HG03066 (cell line): ENCODE measurements at regions not wholly inside any gene's neighbourhood (a gene's known extent, or its start where the extent isn't known, plus 50 kb on each side); places are given as distances from the start of the nearest gene placed in this dataset.

Source experiments
- ATAC-seq: cut with Tn5 transposase; IDR thresholded peaks from one replicate; pipeline ENCODE4 v1.9.1; 2021; ENCODE audit warnings: low read depth; ENCODE audit not compliant: unreplicated experiment

DNA sequence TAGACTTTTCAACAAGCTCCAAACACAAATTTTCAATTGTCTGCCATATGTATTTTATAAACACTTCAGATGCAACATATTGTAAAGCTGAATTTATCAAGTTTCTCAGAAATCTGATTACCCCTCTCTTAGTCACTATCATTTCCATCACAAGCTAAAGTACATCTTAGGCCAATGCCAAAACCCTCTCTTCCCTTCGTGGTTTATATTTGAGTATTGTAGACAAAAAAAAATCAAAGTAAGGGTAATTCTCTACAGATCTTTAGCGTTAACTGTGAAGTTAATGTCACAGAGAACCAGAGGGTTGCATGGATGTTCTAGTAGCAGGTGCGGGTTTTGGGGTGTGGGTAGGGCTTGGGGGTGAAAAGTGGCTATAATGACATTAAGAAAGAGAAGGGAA, 387.7 kb upstream of the PTGER4 start:
- ATAC-seq = no peak

DNA sequence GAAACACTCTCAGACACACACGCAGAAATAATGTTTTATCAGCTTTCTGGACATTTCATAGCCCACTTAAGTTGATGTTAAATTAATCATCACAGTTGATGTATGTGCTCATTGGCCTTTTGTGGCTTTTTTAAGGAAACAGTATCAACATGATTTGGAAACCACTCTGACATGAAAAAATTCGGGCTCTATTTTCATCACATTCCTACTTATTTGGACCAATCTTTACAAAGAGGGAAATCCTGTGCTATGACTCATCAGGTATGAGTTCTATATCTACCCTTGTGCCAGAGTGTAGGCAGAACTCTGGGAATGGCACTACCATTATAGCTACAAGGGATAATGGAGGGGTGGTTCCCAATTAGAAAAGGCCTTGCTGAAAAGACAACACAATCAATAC, 388.4 kb upstream of the PTGER4 start:
- no peak for ATAC-seq

DNA sequence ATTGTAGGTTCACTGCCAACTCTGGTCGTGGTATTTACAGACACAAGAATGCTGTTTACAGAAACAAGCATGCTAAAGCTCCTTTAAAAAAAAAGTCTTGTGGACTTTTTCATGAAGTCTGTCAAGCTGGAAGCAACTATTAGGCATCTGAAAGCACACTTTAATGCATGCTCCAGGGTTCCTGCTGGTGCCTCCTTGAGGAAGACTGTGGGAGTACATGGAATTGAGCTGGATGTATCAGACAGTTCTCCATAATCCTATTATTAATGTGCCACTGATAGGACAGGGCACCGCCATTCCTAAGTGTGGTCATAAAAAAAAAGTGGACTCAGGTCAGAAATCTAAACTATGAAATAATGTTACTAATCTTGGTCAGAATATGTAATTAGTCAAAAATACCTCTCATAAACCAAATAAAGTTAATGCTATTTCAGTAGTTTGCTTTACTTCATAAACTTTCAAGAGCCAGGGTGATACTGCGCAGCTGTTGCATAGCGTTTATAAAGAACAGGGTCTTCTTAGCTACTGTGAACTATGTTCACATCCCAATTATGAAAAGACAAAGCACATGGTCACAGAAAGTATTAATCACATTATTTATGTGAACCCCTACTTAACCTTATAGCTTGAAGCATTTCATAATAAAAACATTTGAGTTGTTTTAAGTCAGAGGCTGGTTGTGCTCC, 390.8 kb upstream of the PTGER4 start:
- ATAC-seq = no peak

DNA sequence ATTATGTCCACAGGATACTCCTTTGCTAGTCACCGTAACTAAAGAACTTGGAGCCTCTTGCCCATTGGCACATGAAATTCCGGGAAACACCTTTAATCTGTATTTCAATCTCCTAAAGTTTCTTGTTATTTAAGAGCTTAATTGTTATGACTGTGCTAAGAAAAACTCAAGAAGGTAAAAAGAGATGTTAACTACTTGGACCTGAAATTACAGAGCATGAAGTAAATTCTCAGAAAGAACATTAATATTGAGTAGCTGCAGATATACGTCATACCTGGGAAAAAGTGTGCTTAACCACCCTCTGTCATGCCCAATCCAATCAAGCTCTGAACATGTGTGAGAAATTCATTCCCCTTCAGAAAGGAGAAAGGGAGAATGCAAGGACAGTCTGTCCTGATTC, 394.9 kb upstream of the PTGER4 start:
- ATAC-seq = no peak

DNA sequence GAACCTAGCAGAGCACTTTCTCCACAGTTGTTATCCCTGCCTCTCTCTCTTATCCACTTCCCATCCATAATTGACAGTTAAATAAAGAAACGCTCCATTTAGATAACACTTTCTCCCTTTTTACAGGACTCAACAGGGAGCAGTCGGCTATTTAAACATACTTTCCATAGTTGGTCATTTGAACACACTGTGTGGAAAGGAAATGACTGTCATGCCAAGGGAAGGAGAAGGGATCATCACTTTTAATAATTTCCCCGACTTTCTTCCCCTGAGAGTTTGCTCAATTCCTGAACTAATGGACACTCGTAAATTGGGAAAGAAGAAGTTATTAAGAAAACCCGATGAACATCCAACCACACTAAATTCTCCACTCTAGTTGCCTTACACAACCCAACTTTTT, 400.8 kb upstream of the PTGER4 start:
- ATAC-seq = no peak

DNA sequence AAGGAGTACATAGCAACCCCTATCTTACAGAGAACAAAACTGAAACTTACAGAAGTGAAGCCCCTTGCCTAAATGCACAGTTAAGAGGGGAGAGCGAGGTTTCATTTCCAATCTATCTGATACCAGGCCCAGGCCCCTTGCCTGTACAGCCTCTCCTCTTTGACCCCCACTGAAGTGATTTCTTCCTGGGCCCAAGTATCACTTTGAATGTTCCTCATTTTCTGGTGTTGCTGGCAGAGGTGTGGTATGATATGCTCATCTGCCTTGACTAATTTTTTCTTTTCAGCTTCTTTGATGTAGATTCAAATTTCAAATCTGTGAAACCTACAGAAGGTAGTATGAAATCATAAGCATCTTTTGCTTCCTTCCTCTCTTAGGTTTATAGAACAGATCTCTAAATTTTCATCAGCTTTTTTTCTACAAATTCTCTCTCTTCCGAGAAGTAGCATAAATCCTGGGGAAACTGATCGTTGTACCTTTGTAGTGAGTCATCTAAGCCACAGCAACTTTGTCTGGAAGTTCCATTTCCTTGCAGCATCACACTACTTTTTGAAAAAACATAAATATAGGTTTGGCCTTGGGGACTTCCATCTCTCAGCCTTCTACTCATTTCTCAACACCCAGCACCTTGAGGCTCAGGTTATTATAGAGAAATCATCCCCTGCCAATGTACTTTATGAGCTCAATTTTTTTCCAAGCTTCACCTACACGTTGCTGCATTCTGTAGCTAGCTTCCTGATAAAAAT, 402.4 kb upstream of the PTGER4 start:
- peak; percentile 52 for ATAC-seq

DNA sequence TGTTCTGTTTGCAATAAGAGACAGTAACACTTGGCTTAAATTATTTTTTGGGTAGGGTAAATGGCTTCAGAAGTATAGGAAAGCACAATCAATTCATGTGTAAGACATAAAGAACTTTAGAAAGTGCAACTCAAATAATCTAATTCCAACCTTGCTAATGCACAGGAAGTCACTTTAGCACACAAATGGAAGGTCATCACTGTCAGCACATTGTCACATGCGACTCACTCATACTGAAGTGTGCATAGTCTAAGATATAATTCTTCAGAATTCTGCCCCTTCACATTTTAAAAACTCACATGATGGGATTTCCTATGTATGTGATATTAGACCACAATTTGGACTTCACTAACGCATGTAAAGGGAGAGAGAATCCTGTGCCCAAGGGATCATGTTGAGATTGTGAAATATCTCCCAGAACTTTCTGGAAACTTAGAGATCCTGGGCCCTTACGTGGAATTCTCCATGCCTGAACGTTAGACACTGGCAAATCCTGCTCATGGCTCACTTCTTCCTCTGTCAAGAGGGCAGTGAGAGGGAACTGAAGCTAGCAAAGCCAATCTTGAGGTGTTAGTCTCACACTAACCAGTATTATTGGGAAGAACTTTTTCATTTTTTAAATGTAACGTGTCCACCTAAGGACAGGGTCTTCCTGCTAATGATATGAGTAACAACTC, 403.2 kb upstream of the PTGER4 start:
- ATAC-seq = peak; percentile 18

DNA sequence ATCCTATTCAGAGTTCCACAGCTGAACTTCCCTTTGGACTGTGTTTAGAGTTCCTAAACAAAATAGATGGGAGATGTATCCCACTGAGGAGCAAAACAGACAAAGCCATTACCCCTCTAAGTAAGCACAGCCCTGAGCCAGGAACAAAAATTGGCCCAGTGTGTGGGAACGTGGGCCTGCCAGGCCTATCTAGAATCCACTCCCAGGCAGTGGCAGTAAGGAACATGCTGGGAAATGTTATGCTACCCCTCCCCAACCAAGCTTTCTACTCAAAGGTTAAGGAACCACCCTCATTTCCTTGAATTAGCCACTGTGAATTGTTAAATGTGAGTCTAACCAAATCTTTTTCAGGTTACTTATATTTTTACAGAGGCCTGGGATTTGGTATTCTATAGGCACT, 405.1 kb upstream of the PTGER4 start:
- ATAC-seq = no peak

DNA sequence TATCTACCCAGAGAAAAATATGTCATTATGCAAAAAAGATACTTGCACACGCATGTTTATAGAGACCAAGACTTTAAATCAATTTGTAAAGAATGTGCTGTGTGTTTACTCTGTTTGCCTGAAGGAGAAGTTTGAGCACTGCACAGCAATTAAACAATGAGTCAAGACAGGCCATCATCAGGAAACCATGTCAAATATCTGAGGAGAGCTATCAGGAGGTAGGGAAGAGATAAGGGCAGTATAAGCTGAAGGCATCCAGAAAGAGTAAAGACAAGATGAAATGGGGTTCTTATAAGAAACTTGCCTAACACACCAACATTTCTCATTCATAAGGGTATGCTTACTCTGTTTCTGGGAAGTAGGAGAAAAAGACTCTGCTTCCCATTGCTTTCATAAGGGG, 405.8 kb upstream of the PTGER4 start:
- ATAC-seq = no peak

DNA sequence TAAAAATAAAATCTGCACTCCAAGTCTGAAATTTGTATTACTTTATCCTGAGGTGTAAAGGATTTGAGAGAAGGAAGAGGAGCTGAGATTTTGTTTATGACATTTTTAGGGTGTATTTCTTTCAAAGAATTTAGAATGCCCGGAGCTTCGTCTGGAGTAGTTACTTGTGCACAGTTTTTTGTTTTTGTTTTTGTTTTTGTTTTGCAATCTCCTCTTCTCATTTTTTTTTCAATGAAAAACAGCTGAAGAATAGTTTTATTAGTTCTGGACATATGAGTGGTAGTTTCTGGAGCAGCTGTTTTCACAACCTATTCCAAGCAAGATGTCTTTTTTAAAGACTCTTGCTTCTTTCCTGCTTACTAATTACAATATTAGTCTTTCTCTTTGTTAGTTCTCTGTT, 408.2 kb upstream of the PTGER4 start:
- ATAC-seq = no peak

DNA sequence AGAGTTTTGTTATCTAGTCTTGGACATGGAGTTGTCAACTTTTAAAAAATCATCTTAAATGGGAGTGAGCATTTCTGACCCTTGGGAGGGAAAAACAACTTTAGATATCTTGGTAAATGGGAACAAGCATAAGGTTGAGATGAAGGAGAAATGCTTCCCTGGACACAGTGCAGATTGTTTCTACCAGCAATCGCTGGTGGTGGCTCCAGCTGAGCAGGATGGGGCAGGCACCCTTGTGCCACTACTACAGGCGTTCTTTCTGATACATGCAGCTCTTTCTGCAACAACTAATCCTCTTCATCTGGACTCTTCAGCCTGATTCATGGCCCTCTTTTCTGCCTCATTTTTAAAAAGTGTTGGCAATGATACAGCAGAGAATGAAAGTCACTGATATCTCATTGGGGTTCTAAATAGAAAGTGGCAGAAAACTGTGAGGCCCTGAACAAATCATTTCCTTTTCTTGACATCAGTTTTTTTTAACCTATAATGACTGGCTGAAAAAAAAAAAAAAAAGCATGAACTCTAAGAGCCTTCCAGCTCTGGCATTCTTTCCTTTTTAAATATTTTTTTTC, 409.4 kb upstream of the PTGER4 start:
- ATAC-seq = no peak

DNA sequence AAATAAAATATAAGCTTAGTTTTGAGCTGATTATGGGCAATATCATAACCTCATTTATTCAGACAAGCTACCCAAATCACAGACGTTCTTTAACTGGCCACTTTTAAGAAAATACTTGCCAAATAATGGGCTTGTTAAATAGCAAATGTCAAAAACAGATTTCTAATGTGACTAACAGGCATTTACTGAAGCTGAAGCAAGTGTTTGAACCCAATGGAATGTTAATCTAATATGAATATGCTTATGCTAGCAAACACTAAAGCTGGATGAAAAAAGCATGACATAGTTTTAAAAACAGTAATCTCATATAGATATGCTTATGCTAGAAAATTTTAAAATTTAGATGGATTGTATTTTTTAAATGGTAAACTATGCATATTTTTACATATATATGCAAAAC, 411.6 kb upstream of the PTGER4 start:
- no peak for ATAC-seq

DNA sequence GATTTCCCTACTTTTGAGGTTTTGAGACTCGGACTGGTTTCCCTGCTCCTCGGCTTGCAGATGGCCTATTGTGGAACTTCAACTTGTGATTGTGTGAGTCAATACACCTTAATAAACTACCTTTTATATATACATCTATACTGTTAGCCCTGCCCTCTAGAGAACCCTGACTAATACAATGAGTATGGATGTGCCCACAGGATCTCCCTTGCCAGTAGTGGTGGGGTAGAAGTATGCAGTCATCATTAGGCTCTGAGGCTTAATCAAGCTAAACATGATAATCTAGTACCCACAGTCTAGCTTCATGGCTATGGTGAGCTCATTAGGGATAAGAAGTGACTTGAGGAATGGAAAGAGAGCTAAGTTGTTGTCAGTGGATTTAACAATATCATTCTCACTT, 412.8 kb upstream of the PTGER4 start:
- ATAC-seq = no peak

DNA sequence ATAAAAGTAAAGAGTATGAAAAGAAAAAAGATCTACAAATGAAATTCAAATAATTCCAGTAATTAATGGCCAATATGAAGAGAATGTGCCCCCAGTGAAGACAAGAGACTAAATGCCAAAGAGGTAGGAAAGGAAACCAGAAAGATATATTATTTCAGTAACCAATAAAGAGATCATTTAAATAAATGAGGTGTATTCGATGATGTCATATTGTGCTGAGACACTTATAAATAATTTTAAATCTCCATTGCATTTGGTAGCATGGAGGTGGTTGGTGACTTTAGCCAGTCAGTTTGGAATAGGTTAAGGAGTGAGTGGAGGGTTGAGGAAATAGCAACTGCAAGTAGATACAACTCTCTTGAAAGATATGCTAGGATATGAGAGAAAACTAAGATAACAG, 417.7 kb upstream of the PTGER4 start:
- ATAC-seq = no peak

DNA sequence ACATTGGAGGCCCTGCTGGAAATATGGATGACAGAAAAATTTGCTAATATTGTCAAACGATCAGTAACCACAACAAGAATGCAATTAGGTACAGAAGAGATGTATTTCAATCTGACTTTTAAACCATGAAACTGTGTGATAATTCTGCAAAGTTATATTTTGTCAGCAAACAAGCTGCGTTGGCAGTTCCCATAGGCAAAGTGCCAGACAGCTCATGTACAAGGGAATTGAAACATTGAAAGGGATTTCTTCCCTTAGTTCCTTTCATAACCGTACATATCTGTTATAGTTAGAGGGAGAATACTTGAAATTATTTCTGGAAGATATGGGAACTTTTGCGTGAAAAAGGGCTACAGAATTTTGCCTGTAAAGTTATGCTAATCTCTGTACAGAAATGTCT, 419.4 kb upstream of the PTGER4 start:
- no peak for ATAC-seq

DNA sequence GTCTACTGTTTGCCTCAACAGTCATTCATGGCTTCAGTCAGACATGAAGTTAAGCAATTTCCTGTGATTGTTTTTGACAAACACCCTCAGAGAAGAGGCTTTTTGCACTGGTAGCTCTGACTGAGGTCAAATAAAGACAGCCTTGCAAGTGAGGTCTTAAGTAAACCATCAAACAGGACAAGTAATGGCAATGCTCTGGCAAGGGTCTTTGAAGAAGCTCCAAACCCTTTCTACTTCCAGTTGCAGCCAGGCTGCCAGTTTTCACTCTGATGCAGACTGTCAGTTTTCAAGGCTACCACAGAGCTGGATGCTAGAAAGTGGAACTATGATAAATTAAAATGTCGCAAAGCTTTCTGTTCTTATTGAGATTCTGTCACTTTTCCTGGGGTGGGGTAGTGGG, 421.5 kb upstream of the PTGER4 start:
- no peak for ATAC-seq

DNA sequence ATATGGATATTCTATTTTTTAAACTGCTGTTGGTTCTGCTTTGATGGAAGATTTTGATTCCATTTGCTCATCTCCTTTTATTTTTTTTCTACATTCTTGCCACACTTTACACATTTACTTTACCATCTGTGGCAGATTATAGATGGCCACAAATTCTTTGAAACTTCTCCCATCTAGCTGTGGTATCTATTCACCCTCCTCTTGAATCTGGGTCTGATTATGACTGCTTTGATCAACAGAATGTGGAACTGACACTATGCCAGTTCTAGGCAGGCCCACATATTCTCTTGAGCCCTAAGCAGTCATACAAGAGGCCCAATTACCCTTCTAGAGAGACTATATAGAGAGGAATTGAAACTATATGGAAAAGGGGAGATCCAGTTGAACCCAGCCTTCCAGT, 439.0 kb upstream of the PTGER4 start:
- no peak for ATAC-seq

DNA sequence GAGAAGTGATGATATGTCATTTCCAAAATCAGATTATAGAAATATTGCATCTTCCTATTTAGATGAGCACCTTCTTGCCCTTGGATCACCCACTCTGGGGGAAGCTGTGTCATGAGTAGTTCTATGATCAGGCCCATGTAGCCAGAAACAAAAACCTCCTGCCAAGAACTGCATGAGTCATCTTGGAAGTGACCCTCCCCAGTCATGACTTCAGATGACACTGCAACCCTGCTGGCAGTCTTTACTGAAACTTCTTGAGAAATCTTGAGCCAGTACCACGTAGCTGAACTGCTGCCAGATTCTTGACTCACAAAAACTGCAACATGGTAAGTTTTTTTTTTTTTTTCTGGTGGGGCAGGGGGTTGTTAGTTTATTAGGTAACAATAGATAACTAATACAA, 439.6 kb upstream of the PTGER4 start:
- ATAC-seq = no peak

DNA sequence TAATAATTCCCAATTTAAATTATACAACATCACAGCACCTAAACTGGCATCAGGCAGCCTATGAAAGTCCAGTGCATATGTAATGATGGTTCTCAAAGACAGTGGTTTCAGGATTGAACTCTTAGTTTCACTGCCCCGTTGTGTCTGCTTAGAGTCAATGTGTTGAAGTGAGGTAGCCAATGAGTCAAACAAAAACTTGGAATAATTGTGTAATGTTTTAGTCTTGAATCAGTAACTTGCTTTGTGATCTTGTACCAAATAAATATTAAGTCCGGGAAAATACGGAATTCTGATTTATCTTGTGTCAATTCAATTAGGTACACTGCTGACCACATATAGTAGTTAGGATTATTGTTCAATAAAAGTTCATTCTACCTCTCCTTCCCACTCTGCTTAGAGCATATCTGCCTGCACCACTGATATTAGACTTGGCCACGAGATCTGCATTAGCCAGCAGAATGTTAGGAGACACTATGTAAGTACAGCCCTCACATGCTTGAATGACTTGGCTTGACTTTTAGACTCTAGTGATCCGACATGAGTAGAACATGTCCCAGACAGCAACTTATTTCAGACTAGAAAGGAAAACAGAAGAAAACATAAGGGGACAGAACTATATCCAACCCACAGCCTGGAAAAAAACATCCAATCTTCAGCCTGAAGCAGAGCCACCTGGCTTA, 441.5 kb upstream of the PTGER4 start:
- ATAC-seq = no peak

DNA sequence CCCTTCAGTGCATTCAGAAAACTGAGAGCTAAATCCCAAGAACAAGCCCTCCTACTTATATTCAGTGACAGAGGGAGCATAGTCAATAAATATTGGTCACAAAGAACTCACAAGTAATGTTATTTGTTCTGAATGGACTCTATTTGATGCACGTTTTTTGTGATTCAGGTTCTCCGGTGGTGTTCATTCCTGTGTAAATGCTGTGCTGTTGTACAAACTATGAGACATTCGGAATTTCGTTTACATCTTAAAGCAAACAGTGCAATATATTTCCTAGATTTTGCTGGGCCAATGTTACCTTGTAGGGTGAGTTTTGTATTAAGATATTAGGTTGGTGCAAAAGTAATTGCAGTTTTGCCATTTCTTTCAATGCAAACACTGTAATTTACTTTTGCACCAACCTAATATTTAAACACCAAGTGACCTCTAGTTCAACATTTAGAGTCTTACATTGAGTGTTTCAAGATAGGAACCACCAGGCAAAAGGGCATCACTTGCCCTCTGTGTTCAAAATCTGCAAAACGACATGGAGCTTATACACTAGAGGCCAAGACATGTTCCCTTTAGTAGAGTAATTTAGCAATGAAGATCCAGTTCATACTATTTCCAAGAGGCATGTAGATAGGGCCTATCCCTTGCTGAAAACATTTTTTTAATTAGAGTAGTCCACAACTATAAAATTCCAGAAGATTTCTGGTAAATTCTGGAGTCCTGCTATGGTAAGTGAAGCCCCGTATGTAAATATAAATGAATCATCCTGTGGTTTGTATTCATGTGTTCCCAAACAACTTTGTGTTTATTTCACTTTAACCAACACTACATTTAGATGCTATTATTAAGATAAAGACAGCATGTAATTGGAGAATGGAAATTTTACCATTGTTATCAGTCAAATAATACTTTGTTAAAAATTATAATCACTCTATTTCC, 444.0 kb upstream of the PTGER4 start:
- ATAC-seq = no peak
